GM12891 (cell line): ENCODE measurements at regions not wholly inside any gene's neighbourhood (a gene's known extent, or its start where the extent isn't known, plus 50 kb on each side); places are given as distances from the start of the nearest gene placed in this dataset.

ENCODE experiments used
- DNase-seq: peaks from one replicate; pipeline ENCODE4 v3.0.0; 2011; ENCODE audit warnings: low spot score; ENCODE audit not compliant: insufficient read length
- FAIRE-seq: peaks from 2 replicates; lab custom pipeline; 2011; peaks lifted over from hg19 to GRCh38; lab: Jason Lieb, UNC
- PAX5 ChIP-seq: IDR thresholded peaks from 2 replicates; pipeline ENCODE4 v1.6.1; 2011; ENCODE audit warnings: low read length, moderate library complexity, mild to moderate bottlenecking; ENCODE audit not compliant: insufficient read depth, severe bottlenecking
- POLR2A ChIP-seq: IDR thresholded peaks from 2 replicates; pipeline ENCODE4 v1.6.1; 2011; ENCODE audit warnings: low read depth, low read length, control low read depth
- POLR2AphosphoS5 ChIP-seq: IDR thresholded peaks from 2 replicates; pipeline ENCODE4 v1.6.1; 2011; ENCODE audit warnings: low read depth, low read length, control low read depth
- POU2F2 ChIP-seq: IDR thresholded peaks from 2 replicates; pipeline ENCODE4 v1.6.1; 2011; ENCODE audit warnings: low read depth, mild to moderate bottlenecking, control low read depth, low read length, moderate library complexity
- SPI1 ChIP-seq: IDR thresholded peaks from 2 replicates; pipeline ENCODE4 v1.6.1; 2011; ENCODE audit warnings: low read depth, low read length, control low read depth
- TAF1 ChIP-seq: IDR thresholded peaks from 2 replicates; pipeline ENCODE4 v1.6.1; 2011; ENCODE audit warnings: low read depth, low read length, control low read depth

DNA sequence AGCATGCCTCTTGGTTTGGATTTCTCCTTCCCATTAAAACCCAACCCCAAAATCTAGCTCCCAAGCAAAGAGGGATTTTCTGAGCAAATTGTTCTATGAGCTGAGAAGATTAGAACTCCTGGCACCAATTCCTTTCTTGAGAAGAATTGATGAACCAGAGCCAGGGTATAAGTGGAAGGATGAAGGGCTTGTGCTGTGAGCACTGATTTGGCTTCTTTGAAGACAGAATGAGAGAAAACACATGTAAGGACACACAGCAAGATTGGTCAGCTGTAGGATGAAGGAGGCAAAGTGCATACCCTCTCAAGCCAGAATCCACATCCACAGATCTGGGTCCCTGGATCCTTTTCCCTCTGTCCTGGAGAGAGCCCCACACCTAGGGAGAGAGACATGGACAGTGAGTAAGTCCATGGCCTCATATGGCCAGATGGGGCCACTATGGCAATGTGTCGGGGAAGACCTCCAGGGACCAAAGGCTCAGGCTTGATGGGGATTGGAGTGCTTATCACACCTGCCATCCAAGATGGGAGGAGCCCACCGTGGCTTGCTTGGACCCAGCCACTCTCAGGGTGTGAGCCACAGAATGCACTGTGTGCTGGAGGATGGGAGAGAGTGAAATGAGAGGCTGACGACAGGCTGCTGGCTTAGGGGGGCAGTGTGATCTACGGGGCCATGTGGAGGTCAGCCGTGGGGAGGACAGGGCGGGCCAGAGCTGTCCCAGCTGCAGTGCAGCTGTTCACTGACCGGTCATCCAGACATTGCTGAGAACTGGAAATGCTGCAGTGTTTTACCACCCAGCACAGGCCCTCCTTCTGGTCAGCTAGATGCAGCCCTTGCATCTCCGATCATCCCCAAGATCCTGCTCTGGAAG lies 339.8 kb downstream of the CYP26B1 start:
- FAIRE-seq (no peak), DNase-seq (no peak)
- TF ChIP-seq POLR2A (no peak), PAX5 (no peak), SPI1 (no peak), TAF1 (no peak), POU2F2 (no peak), POLR2AphosphoS5 (no peak)

DNA sequence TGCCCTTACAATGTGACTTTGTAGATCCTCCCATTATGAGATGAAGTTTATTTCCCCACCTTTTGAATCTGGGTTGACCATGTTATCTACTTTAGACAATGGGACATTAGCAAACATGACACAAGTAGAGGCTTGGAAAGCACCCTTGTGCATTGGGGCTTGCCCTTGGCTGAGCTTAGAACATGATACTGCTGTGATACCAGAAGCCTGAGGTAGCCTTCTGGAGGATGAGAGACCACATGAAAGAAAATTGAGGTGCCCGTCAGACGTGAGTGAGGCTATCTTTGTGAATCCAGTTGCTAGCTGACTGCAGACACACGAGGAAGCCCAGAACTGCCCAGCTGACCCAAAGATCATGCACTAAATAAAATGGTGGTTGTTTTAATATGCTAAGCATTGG lies 341.2 kb downstream of the CYP26B1 start:
- DNase-seq, result no peak
- TF ChIP-seq PAX5 (no peak), SPI1 (no peak), POU2F2 (no peak), POLR2AphosphoS5 (no peak), POLR2A (no peak), TAF1 (no peak)
- no peak for FAIRE-seq

DNA sequence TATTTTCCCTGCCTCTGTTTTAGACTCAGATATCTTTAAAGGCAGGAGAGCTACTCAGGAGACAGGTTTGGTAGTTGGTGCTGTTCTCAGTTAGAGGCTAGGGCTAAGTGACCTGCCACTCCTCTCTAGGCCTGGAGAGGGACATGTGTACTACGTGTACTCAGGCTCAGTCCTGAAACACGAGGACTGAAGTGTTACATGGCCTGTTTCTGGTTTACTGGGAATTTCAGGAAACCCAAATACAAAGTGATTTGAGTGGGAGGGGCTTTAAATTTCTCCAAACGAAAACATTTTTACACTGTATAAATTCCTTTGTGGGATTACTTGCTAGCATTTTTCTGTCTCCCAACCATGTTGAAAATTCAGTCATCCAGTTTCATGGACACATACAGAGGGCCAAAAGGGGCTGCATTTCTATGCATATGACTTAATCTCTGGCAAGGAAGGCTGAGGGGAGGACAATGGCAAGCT lies 343.3 kb downstream of the CYP26B1 start:
- FAIRE-seq, result no peak
- TF ChIP-seq PAX5 (no peak), POLR2AphosphoS5 (no peak), SPI1 (no peak), TAF1 (no peak), POU2F2 (no peak), POLR2A (no peak)
- DNase-seq, result no peak

DNA sequence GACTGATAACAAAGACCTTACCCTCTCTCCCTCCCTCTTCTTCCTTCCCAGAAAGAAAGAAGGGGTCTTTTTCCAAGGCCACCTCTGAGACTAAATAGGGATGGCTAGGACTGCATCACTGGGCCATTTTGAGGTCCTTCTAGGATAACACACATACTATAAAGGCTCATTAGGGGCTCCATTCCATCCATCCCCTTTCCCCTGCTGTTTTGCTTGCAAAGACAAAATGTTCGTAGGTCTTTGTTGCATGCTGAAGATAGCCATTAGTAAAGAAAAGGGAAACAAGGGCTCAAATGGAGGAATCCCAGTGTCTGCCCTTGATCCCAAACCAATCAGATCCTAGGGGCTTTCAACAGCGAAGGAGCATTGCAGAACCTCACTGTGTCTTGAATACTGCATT lies 344.3 kb downstream of the CYP26B1 start:
- FAIRE-seq, result no peak
- no peak for TF ChIP-seq POU2F2
- no peak for TF ChIP-seq TAF1
- no peak for TF ChIP-seq PAX5
- no peak for TF ChIP-seq POLR2A
- no peak for TF ChIP-seq SPI1
- TF ChIP-seq POLR2AphosphoS5, result no peak

DNA sequence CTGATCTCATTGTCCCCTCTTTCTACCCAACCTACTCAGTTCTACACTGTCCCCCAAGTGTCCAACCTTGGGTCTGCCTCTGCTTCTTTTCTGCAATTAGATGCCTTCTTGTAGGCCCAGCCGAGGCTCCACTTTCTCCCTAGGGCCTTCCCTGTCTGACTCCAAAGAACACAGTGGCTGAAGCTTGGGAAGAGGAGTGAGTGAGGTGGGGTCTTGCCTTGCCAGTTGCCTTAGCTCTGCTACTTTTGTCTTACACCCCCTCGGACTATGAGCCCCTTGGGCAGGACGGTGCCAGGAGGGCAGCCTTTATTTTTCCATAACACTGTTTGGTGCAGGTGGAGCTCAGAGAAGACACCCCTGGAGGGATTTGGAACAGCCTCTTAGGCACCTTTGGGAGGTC lies 345.1 kb downstream of the CYP26B1 start:
- FAIRE-seq, result no peak
- no peak for TF ChIP-seq POLR2AphosphoS5
- no peak for TF ChIP-seq POLR2A
- TF ChIP-seq POU2F2, result no peak
- no peak for TF ChIP-seq TAF1
- TF ChIP-seq PAX5, result no peak
- TF ChIP-seq SPI1, result no peak
- DNase-seq, result no peak

More for the DNA sequence above, 344.3 kb downstream of the CYP26B1 start:
- no peak for DNase-seq

DNA sequence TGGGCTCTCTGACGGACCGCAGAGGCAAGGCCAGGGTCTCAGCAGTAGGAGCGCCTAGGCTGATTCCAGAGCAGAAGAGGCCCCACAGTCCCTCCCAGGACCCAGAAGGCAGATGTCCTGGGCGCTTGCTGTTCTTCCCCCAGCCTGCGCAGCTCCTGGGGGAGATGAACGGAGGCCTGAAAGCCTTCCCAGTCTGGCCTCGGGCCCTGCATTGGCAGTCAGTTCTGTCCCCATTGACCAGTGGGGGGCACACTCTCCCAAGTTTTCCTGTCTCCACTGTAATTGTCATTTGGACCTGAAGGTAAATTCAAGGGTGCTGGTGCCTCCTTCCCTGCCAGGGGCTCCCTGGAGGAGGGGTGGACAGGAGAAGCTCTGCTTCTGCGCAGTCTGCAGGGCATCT lies 345.7 kb downstream of the CYP26B1 start:
- no peak for DNase-seq
- FAIRE-seq, result no peak
- TF ChIP-seq TAF1 (no peak), PAX5 (no peak), POLR2A (no peak), POU2F2 (no peak), POLR2AphosphoS5 (no peak), SPI1 (no peak)

DNA sequence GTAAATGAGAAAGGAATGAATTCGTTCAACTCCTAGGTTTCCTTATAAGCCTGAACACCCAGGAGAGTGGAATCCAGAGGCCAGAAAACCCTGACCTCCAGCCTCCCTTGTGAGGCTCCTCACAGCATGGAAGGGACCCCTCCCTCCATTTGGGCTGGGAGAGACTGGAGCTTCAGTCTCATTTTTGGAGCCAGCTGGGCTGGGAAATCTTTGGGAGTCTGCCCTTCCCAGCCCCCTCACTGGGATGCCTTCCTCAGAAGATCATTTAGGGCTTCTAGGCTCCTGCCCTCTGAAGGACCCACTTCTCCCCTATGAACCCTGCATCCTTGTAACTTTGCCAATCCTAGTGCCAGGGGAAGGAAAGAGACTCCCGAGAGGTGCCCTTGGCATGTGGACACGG lies 346.1 kb downstream of the CYP26B1 start:
- DNase-seq, result no peak
- TF ChIP-seq POLR2AphosphoS5, result no peak
- no peak for TF ChIP-seq SPI1
- no peak for TF ChIP-seq POLR2A
- no peak for TF ChIP-seq TAF1
- no peak for TF ChIP-seq POU2F2
- no peak for TF ChIP-seq PAX5
- FAIRE-seq, result no peak

DNA sequence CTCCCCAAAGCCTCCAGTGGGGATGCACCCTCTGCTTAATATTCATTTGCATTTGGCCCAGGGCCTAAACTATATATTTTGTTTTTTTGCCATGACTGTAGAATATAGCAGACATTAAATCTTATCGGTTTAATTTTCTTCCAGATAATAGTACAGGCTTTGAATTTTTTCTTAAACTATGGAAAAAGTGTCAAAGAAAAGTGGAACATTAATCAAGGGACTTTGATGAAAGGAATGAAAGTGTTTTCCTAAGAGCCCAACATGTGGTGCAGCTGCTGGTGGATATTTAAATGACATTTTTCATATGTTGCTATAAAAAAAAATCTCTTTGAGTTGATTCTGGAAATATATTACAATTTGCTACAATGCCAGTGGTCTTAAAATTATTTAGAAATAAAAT lies 346.8 kb downstream of the CYP26B1 start:
- no peak for FAIRE-seq
- no peak for TF ChIP-seq SPI1
- no peak for TF ChIP-seq POU2F2
- TF ChIP-seq TAF1, result no peak
- no peak for TF ChIP-seq POLR2AphosphoS5
- no peak for TF ChIP-seq POLR2A
- TF ChIP-seq PAX5, result no peak
- no peak for DNase-seq

DNA sequence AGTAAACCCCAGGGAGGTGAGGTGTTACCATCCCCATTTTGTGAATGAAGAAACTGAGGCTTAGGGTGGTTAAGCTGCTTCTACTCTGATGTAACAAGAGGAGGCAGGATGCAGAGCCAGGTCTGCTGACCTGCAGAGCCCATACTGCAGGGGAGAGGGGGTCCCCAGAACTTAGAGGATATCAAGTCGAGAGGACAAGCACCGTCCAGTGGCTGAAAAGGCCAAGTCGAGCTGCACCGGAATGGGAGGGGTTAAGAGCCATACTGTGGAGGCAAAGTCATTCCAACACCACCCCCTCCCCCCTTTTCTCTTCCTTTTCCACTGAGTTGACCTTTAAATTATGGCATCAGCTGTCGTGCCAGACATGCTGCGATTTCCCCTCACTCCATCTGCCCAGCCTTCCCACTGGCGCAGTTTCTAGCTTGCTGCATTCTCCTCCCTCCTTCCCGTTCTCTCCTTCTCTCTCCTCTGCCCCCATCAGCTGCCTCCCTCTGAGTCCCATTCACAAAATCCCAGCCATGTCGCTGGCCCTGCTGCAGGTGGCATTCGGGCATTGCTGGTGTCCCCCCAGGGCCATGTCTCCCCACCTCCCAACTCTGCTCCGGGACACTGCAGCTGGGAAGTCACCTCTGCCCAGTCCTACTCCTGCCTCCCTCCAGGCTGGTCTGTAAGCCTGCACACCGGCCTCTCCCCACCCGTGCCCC lies 346.9 kb downstream of the DYSF start:
- DNase-seq, result no peak
- TF ChIP-seq TAF1, result no peak
- no peak for TF ChIP-seq SPI1
- no peak for TF ChIP-seq POLR2AphosphoS5
- TF ChIP-seq PAX5, result no peak
- TF ChIP-seq POU2F2, result no peak
- no peak for TF ChIP-seq POLR2A
- no peak for FAIRE-seq

DNA sequence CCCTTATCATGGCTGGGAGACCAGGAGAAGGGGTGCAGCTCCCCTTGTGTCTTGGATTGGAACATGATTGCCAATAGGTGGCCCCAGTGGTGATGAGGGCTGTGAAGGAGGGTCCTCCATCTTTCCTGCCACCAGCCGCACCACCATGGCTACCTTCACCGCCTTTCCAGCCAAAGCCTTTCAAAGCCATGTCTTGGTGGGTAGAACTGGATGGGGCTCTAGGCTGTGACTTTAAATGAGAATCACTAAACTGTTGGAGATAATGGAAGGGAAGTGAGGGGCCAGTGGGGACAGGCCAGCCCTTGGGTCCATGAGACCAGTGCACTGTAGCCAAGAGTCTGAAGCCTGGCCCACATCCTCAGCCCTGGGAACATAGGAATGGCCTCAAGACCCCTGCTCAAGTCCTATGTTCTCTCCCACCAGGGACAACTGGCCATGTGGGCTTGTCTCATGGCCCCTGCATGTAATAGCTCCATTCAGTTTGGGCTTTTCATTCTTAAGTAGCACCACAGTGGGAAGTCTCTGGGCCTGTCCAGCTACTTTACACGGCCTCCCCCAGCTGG lies 345.7 kb downstream of the DYSF start:
- TF ChIP-seq POLR2A (no peak), PAX5 (no peak), TAF1 (no peak), POLR2AphosphoS5 (no peak), POU2F2 (no peak), SPI1 (no peak)
- no peak for DNase-seq
- FAIRE-seq, result no peak
